Stimulated activated CD8-positive, alpha-beta memory T cell treated with anti-CD3 and anti-CD28 coated beads, Interleukin-15, amount 100 ng/mL, for 4 hours (primary cell): ENCODE measurements at regions not wholly inside any gene's neighbourhood (a gene's known extent, or its start where the extent isn't known, plus 50 kb on each side); places are given as distances from the start of the nearest gene placed in this dataset.

Experiments
- DNase-seq, 2 donors: peaks; one replicate each; pipeline ENCODE4 v3.0.0-alpha.2; 2020; ENCODE audit warnings: low read depth in 2 of 2

DNA sequence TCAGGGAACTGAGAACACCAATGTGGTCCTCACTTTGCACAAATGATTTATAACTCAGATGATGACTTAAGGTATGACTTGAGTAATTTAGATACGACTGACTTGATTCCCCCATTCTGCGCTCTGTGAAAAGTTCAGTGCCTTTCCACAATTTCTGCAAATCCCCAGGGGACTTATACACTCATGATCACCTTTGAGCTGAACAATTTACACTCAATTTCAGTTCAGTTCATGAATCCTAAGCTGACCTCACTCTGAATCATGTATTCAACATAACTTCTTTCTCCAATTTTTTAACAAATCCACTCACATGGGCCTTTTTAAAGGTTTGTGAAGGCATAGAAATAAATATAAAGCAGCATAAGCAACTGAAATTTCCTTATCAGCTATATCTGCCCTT is 274.2 kb downstream of the FAM76B start:
- DNase-seq = no peak

DNA sequence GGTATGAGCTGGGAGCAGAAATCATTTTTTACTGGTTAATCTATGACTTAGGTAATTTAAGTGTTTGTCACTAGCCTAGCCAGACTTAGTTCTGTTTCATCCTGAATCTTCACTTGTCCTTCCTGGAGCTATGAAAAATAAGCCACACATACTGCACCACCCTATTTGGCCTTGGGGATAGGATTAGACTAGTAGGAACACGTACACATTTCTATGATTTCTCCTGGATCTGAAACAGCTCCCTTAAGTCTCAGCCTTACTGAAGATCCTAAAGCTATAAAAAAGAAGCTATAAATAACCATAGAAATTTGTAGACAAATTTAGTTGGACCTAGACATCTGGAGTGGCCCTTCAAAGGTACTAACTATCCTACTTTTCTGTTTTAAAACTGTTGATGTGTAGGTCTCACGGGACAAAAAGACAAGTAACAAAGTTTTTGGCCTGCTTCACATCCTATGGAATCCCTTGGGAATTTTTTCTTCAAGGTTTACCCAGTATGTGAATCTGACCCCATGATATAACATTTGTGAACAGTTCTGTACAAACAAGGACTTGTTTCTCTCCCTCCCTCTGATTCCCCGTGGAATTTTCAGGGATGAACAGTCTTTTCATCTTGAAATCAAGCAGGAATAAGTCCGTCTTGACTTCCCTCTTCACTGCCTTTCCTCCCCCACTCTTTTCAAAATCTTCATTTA is 275.0 kb downstream of the FAM76B start:
- DNase-seq = no peak

DNA sequence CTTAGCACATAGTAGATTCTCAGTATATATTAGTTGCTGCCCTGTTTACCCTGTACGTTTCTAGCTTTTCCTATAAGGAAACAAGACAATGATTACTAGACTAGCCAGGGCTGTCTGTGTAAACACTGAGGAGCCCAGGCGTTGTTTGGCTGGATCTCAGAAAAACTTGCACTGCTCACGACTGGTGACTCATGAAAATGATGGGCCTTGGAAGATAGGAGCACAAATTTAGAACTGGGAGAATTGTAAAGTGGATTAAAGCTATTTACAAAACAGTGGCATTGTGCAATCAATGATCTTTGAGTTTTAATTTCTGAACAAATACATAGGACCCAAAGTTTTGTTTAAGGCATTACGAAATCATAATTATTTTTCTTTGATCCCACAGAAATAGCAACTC is 276.9 kb downstream of the FAM76B start:
- DNase-seq = no peak

DNA sequence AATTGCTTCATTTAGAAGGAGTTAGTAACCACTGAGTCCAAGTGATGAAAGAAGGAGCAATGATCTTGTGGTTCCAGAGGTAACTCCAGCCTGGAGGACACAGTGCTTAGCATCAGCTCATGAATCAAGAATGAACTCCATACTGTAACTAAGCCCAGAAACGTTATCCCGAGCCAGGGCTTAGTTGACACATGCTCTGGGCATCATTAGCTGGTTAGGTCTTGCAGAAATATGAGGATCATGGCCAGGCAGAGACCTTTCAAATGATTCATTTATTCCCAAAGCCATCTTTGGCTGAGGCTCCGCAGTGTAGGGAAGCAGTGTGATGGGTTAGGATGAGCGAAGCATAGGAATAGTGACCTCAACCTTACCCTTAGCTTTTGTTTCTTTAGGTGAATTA is 277.4 kb downstream of the FAM76B start:
- DNase-seq = no peak

DNA sequence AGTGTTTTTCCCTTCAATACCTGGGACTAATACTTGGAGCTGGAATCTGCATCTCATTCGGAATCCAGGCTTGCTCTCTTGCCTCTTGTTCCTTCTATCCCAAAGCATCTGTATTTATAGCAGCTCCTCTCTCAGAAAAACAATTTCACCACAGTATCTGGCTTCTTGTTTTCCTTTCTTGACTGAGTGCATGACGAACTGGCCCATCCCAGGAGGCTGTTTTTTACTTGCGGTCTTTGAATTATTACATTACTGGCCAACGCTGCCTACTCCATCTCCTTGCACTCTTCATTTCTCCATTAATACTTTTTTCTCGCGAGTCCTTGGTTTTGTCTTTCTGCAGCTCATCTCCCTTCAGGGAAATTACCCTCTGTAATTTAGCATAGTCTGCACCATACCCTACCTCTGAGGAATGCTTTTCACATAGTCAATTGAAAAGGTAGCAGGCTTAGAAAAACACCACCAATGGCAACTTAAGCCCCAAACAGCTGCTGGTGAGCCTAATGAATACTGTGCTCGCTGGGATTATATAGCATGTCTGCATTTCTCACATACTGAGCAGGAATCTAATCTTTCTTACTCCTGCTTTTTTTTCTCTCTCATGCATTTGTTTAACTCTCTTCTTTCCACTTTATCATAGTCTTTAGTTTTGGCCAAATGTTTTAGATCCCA is 277.4 kb upstream of the SESN3 start:
- DNase-seq = no peak

DNA sequence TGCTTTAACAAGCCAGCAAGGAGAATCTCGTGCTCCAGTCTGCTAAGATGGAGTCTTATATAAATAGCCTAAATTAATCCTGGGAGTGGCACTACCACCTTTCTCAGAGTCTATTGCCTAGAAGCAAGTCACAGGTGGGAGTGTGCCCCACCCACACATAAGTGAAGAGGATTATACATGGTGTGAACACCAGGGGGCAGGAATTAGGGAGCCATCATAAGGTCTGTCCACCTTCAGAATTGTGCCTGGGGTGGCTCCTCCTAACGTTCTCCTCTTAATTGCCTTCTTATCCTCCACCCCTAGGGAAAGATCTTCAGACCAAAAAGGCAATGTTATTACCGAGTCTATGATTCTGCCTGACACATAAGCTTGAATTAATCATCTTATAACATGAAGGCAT is 276.8 kb upstream of the SESN3 start:
- DNase-seq = no peak

DNA sequence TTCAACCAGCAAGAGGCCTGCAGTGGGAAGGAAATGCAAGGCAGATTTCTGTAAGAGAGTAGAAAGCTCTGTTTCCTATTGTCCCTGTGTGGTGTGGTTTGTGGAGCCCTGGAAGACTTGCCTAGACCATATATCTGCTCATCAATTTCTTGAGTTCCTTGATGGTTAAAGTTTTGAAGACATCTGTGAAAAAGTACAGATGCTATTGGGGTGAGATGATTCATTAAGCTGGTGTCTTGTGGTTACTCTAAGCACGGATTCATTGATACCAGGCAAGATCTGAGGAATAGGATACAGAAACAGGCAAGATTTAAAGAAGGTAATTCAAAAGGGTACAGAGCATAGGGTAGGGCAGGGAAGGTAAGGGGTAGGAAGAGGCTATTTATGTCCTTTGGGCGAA is 275.8 kb upstream of the SESN3 start:
- no peak for DNase-seq

DNA sequence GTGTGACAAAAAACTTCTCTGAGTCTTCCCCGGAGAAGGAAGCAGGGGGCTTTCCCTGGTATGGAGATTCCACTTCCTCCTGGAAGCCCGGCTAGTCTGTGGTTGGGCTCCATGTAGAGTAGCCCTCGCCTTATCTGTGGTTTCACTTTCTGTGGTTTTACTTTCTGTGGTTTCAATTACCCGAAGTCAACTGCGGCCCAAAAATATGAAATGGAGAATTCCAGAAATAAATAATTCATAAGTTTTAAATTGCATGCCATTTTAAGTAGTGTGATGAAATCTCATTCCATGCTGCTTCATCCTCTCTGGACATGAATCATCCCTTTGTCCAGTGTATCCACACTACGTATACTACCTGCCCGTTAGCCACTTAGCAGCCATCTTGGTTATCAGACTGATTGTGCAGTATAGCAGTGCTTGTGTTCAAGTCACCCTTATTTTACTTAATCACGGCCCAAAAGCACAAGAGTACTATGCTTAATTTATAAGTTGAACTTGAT is 275.0 kb upstream of the SESN3 start:
- no peak for DNase-seq

DNA sequence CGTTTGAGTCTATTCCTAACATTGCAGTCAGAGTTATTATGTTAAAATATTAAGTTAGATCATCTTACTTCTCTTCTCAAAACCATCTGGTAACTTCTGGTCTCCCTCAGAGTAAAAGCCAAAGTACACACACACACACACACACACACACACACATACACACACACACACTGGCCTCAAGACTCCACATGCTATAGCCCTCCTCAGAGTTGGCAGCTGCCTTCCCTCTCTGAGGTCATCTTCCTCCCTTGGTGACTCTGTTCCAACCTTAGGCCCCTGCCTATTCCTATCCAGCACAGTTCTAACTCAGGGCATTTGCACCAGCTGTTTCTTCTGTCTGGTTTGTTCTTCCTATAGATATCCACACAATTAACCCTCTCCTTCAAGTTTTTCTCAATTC is 272.0 kb upstream of the SESN3 start:
- DNase-seq = no peak

DNA sequence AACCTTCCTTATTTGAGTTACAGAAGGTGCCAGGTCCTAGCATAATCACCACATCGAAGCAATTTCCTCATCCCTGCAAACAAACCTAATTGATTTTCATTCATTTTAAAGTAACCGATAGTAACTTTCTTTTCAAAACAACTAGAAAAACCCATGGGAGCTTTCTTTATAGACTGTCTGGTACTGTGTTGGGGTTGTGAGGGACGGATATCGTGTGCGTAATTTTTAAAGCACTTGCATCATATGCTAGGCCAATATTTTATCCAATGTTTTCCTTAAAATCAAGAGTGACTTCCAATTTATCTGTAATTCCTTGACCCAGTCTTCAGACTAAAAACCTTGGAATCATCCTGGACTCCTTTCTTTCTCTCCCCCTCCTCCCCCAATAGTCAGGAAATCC is 271.5 kb upstream of the SESN3 start:
- DNase-seq = no peak

DNA sequence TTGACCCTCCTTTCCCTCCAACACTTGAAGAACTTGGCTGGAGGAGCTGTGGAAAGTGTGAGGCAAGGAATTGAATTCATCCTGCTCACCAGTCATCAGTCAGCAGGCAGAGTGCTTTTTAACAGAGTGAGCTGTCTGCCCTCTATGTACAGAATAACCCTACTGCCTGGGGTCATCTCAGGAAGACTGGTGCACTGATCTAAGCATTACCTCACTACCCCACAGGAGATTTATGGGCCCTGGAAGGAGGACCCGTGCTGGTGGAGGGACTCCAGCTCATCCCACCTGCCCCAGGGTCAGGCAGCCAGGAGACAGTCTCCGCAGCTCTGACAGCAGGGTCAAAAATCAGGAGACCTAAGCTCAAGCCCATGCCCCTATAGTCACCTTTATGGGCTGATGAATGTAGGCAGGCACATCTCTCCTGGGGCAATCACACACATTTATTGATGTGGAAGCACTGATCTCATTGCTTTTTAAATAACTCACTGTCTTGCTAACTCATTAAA is 270.8 kb upstream of the SESN3 start:
- DNase-seq = no peak

DNA sequence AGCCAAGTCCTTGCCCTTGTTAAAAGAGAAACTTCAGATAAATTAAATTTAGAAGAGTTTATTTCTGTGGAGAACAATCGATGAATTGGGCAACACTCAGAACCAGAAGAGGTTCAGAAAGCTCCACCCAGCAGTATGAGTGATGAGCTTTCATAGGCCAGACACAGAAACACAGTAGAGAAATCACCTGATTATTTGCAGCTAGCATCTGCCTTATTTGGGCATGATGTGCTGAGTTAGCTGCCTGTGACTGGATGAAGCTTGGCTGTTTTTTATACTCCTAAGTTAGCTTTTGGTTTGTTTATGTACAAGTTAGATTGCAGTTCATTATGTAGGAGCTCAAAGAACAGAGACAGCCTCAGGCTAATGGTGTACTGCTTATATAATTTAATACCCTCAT is 269.5 kb upstream of the SESN3 start:
- DNase-seq = no peak

DNA sequence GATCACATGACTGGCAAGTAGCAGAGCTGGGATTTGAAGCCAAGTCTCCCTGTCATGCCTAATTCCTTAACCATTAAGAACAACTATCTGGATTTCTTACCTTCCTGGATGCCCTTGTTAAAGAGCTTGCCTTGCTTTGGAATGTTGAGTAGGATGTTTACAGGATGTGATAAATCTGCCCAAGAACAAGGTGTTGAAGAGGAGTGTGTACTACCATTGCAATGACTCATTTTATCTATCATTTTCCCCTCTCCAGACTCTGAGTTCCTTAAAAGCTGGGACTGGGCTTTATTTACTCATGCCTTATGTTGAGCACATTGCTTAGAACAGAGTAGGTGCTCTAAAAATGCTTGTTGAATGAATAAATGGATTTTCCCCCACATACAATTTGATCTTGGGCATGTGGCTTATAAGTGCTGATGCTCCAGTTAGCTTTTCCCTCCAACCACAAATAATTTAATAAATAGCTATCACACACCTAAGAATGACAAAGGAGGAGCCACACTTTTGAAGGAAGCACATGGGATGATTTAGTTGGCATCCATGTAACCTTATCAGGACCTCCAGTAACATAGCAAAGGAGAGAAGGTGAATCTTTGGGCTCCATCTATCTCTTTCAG is 268.6 kb upstream of the SESN3 start:
- no peak for DNase-seq

DNA sequence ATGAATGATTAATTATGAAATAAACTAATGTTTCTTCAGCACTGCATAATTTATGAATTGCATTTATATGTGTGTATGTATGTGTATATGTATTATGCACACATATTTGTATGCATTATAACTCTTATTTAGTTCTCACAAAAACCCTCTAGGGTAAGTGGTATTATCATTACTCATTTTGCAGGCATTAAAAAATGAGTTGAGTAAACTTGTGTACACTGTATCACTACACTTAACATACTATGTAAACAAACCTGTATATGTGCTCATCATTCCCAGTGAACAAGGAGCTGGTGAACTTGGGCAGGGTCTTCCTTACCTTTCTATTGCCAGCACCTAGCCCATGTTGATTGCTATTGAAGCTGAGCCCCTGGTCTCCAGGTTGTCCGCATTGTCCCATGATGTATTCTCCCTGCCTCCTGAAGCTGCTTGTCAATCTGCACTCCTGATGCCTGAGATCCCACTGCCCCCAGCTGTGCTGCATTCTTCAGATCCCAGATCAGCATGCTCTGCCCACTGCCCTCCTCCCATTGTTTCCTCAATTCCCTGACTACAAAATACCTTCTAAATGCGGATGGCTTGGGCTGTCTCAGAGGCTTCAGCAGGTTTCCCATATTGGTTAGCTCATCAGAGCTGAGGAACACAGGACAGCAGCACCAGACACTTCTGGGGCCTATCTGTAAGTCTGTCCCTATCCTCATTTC is 267.9 kb upstream of the SESN3 start:
- DNase-seq = no peak

DNA sequence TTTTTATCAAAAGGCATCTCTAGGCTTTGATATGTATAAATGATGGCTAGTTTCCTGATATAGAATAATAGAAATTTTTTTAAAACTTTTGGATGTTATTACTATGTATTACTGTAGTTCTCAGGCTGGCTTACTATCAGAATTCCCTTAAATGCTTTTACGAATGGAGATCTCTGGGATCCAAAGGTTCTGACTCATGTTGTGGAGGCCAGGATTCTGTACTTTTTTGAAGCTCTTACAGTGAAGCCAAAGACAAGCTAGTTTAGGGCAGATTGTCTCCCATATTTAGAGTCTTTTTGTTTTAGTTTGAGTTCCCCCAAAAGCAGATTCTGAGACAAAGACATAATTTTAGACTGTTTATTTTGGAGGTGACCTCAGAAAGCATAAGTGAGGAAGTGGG is 265.9 kb upstream of the SESN3 start:
- no peak for DNase-seq

DNA sequence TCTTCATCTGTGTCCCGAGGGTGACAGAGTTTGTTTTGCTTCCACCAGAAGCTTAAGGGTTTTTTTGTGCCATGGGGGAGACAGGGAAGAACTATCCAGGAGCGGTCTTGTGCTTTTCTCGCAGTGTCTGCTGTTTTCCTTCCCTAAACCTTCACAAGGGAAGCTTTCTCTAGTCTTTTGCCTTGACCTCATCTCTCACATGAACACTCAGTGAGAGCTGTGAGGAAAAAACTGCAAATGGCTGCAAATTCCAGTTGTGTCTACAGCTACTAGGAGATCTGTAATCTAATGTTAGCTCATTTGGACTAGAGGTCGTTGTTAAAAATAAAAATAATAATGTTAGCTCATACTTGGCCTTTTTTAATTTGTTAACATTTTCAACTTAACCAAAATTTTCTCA is 264.7 kb upstream of the SESN3 start:
- no peak for DNase-seq

DNA sequence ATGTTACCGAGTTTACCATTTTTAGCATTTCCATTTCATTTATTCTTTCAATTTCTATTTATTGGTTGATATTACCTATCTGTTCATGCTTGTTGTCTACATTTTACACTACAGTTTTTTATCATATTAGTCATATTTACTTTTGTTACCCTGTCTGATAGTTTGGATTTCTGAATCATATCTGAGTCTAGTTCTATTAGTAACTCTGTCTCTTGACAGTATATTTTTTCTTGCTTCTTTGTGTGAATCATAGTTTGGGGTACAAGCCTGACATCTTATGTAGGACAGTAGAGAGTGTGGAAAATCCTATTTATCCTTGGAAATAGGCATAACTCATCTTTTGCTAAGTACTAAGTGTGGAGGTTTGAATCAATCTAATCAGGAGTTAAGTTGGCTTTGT is 263.9 kb upstream of the SESN3 start:
- no peak for DNase-seq

DNA sequence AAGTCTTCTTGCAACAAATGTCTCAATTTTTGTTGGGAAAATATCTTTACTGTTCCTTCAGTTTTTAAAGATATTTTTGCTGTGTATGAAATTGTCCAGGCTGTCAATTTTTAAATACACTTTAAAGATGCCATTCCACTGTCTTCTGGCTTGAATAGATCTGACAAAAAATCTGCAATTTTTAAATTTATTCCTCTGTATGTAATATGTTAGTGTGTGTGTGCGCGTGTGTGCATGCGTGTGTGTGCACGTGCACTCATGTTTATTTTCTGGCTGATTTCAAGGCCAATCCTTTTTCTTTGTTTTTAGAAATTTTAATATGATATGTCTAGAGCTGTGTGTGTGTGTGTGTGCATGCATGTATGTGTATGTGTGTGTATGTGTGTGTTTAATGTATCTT is 263.2 kb upstream of the SESN3 start:
- no peak for DNase-seq

DNA sequence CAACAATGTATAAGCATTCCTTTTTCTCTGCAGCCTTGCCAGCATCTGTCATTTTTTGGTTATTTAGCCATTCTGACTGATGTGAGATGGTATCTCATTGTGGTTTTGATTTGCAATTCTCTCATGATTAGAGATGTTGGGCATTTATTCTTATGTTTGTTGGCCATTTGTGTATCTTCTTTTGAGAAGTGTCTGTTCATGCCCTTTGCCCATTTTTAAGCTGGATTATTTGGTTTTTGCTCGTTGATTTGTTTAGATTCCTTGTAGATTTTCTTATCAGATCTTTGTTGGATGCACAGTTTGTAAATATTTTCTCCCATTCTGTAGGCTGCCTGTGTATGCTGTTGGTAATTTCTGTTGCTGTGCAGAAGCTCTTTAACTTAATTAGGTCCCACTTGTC is 259.6 kb upstream of the SESN3 start:
- no peak for DNase-seq

DNA sequence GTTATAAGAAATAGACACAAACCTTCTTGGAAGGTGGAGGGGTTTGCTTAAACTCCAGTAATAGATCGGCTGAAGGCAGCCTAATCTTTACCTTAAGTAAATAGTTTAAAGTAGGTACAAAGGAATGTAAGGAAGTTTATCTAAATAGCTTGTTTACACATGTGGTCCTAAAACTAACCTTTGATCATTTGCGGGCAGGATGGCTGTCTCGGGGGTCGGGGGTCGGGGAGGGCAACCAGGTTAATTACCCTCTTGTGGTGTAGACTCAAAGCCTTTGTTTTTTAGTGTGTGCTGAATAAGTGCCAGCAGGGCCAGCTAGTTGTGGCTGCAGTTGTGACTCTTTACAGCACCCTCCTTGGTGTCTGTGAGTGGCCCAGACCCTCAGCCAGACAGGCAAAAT is 256.9 kb upstream of the SESN3 start:
- DNase-seq = no peak

DNA sequence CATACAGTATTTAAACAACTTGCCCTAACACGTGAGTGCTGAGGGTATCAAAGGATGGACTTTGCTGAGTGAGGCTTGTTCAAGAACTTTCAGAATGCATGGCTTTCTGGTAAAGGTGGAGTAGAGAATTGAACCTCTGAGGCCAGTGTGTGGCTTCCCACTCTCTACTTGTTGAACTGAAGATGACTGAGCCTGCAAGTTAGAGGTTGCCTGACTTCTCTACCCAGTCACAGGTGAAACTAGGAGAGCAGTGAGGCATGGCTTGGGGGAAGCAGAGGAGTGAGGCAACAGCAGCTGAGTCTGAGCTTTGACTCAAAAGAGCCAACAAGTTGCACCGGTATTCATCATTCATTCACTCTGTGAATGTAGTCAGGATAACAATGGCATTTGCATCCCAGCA is 256.4 kb upstream of the SESN3 start:
- DNase-seq = no peak

DNA sequence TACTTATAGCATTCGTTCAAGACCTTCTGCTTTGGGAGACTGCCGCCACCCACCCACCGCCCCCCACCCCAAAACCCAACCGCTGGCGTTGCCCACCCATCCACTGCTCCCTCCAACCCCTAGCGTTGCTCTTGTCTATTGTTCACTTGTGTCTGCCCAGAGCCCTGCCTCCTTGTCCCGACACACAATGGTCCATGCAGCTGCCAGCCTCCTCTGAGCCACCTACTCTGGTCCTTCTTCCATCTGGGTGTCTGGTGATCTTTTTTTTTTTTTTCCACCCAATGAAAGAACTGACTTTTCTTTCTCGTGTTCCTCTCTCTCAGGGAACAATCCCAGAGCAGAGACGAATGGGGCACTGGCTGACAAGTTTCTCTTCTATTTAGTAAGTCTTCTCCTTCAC is 256.0 kb upstream of the SESN3 start:
- no peak for DNase-seq

DNA sequence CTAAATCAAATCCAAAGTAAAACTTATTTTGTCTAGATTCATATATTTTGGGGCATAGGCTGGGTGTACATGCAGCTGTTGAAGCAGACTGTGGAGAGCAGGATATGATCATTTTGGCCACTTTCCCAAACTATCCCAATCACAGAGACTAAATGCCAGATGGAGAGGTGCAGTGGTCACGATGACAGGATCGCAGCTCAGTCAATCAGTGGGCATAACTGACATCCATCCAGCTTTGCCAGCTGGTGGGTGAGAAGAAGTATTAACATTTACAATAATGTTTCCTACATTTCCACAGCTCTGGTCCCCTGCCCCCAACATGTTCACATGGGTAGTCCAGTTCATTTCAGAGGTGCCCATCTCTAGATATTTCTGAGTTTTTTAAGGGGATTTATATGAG is 255.5 kb upstream of the SESN3 start:
- no peak for DNase-seq
